HepG2 (cell line): ENCODE measurements at regions not wholly inside any gene's neighbourhood (a gene's known extent, or its start where the extent isn't known, plus 50 kb on each side); places are given as distances from the start of the nearest gene placed in this dataset.

Experiments
- ATAC-seq: fragments of 200-7000 bp; cut with Tn5 transposase; 3 replicates; pipeline ENCODE4 v1.9.1; 2020; ENCODE audit warnings: mild to moderate bottlenecking, moderate library complexity
- BruUV-seq: library from RNA; stranded (reverse); fragments of 400-500 nt; replicated peaks from 2 replicates; lab custom pipeline; 2021; lab: Mats Ljungman, UMichigan
- CTCF ChIA-PET: fragments of 300-600 bp; formaldehyde crosslinking; extraction: SDS; loops from one replicate; lab custom pipeline; 2021; ENCODE audit warnings: low total read pairs, inconsistent platforms, low intra/inter-chr PET ratio; lab: Yijun Ruan, JAX
- POLR2A ChIA-PET: fragments of 350-600 bp; sonication (Branson Sonifier 250); formaldehyde crosslinking; loops from one replicate; lab custom pipeline; 2020; ENCODE audit warnings: antibody characterized with exemption, inconsistent platforms; lab: Yijun Ruan, JAX
- DNase-seq: peaks from one replicate; pipeline ENCODE4 v3.0.0-alpha.2; 2015; ENCODE audit warnings: low spot score
- FAIRE-seq: peaks from 3 replicates; lab custom pipeline; 2011; peaks lifted over from hg19 to GRCh38; lab: Jason Lieb, UNC
- H2AFZ ChIP-seq: one replicate; pipeline ENCODE4 v1.6.1; 2011; ENCODE audit warnings: low read length, inconsistent platforms
- H3K27ac ChIP-seq: fragments of 300-600 bp; 3 replicates; pipeline ENCODE4 v1.8.0; 2011; ENCODE audit warnings: mixed run types, mild to moderate bottlenecking, mixed read lengths, low read length, inconsistent platforms; ENCODE audit not compliant: insufficient read depth; ENCODE audit errors: extremely low read length
- H3K27me3 ChIP-seq, 2 experiments: fragments of 200-600 bp in 1 of 2; 2 replicates in 1 of 2; 3 replicates in 1 of 2; pipeline versions ENCODE4 v1.6.0 to v1.8.0; 2011; ENCODE audit warnings: low read length in 2 of 2, mild to moderate bottlenecking in 2 of 2, moderate library complexity in 2 of 2, inconsistent platforms in 1 of 2; ENCODE audit not compliant: insufficient read depth in 2 of 2, control insufficient read depth in 1 of 2
- H3K36me3 ChIP-seq, 2 experiments: fragments of 200-600 bp in 1 of 2; replicated peaks in 1 of 2; 2 replicates in 1 of 2; 3 replicates in 1 of 2; pipeline versions ENCODE4 v1.5.1 to v1.8.0; 2011; ENCODE audit warnings: low read length in 2 of 2, inconsistent platforms in 1 of 2; ENCODE audit not compliant: insufficient read depth in 2 of 2, control insufficient read depth in 1 of 2
- H3K4me1 ChIP-seq: 2 replicates; pipeline ENCODE4 v1.5.1; 2012; ENCODE audit warnings: low read length, inconsistent platforms; ENCODE audit not compliant: insufficient read depth
- H3K4me2 ChIP-seq: 2 replicates; pipeline ENCODE4 v1.6.0; 2011; ENCODE audit warnings: low read depth, low read length, inconsistent platforms
- H3K4me3 ChIP-seq, 3 experiments: fragments of 200-600 bp in 1 of 3; sonication (generic), shearing (Covaris generic) in 1 of 3; replicated peaks in 1 of 3; 2 replicates each; pipeline ENCODE4 v1.5.1; 2011 to 2016; ENCODE audit warnings: low read length in 3 of 3, inconsistent platforms in 2 of 3, low read depth in 2 of 3, mild to moderate bottlenecking in 2 of 3, control low read depth in 1 of 3, mixed read lengths in 1 of 3; ENCODE audit not compliant: insufficient read depth in 1 of 3
- H3K79me2 ChIP-seq: one replicate; pipeline ENCODE4 v1.6.1; 2011; ENCODE audit warnings: low read length, inconsistent platforms; ENCODE audit not compliant: insufficient read depth
- H3K9ac ChIP-seq: 2 replicates; pipeline ENCODE4 v1.6.0; 2011; ENCODE audit warnings: mild to moderate bottlenecking, low read depth, low read length, inconsistent platforms; ENCODE audit not compliant: insufficient read depth
- H3K9me3 ChIP-seq: 2 replicates; pipeline ENCODE4 v1.5.1; 2012; ENCODE audit warnings: mild to moderate bottlenecking, low read length
- H4K20me1 ChIP-seq: 2 replicates; pipeline ENCODE4 v1.6.0; 2011; ENCODE audit warnings: inconsistent platforms, mild to moderate bottlenecking, low read length, moderate library complexity; ENCODE audit not compliant: insufficient read depth
- CENPX ChIP-seq: sonication (generic); formaldehyde crosslinking; IDR thresholded peaks from 2 replicates; pipeline ENCODE4 v1.9.0; 2021; ENCODE audit warnings: mild to moderate bottlenecking, missing genetic modification reagents, moderate library complexity
- MBD4 ChIP-seq: IDR thresholded peaks from 2 replicates; pipeline ENCODE4 v1.6.1; 2012; ENCODE audit warnings: low read length, inconsistent platforms, borderline replicate concordance
- PITX1 ChIP-seq: sonication (generic); formaldehyde crosslinking; IDR thresholded peaks from 2 replicates; pipeline ENCODE4 v1.5.1; 2020; ENCODE audit warnings: mild to moderate bottlenecking, missing genetic modification reagents
- SIN3B ChIP-seq: fragments of 150-350 bp; IDR thresholded peaks from 2 replicates; pipeline ENCODE4 v1.6.1; 2014; ENCODE audit warnings: low read length
- ZBED4 ChIP-seq: sonication (generic); formaldehyde crosslinking; IDR thresholded peaks from 2 replicates; pipeline ENCODE4 v1.4.0; 2020; ENCODE audit warnings: missing genetic modification reagents, borderline replicate concordance
- ZBTB33 ChIP-seq: sonication (generic); formaldehyde crosslinking; IDR thresholded peaks from 2 replicates; pipeline ENCODE4 v1.4.0; 2020; ENCODE audit warnings: missing genetic modification reagents
- ZEB1 ChIP-seq: IDR thresholded peaks from 2 replicates; pipeline ENCODE4 v1.6.1; 2012; ENCODE audit warnings: mild to moderate bottlenecking, low read depth, inconsistent platforms; ENCODE audit not compliant: insufficient replicate concordance
- ZNF24 ChIP-seq: fragments of 450-650 bp; IDR thresholded peaks from 2 replicates; pipeline ENCODE4 v1.6.1; 2017; ENCODE audit warnings: antibody characterized with exemption, mild to moderate bottlenecking
- ZNF432 ChIP-seq: sonication (generic); formaldehyde crosslinking; IDR thresholded peaks from 2 replicates; pipeline ENCODE4 v1.5.0; 2020; ENCODE audit warnings: missing genetic modification reagents, mild to moderate bottlenecking, borderline replicate concordance
- WGBS: methylation state at CpG from one replicate; pipeline ENCODE4 v1.1.6; 2017; ENCODE audit warnings: low lambda C conversion rate; 5-methylcytosine and 5-hydroxymethylcytosine counted together
- in situ Hi-C: cut with HindIII; loops from 2 replicates; pipeline ENCODE4 v1.10.0; 2017; ENCODE audit warnings: low pct_unique_long_range_greater_than_20kb; ENCODE audit not compliant: extremely low pct_ligation_motif_present
- intact Hi-C: fragments of 100-400 bp; cut with micrococcal nuclease; formaldehyde crosslinking; loops from one replicate; pipeline ENCODE4 v1.10.0; 2022; ENCODE audit not compliant: unreplicated experiment
- TF ChIP-seq, protein P1 (sequence below): sonication (generic); formaldehyde crosslinking; IDR thresholded peaks from 2 replicates; pipeline ENCODE4 v1.8.0; 2022; ENCODE audit warnings: missing genetic modification reagents, mild to moderate bottlenecking, borderline replicate concordance

DNA sequence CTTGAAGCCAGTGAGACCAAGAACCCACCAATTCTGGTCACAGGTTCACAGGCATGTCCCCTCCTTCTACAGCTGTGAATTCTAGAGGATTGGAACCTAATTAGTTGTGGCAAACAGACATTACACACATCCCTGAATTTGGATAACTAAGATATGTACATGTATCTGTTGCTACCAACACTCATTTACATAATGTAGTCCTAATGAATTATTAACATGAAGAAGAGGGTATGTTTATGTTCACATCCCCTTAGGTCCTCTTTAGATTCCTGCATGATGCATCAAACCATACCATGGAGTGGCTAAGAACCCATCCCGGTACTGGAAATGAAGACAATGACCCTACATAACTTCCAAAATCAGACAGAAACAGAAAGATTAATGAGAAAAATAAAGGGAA is 326.9 kb upstream of the RBMY1B start:
- Histone ChIP-seq H3K4me1 (no peaks in the 10 kb centered on the region), H3K9ac (no peak overlapping the region), H3K36me3 (no peaks in the 10 kb centered on the region), H4K20me1 (no peaks in the 10 kb centered on the region), H3K79me2 (no peaks in the 10 kb centered on the region), H3K4me3 (no peak overlapping the region), H3K4me2 (no peak overlapping the region), H2AFZ (no peak overlapping the region)
- POLR2A ChIA-PET = no interaction called here
- FAIRE-seq = no peak
- in situ Hi-C loops = loop anchor here (25.0 kb wide), 1 partner anchor 103 kb away; no protein-coding TSS in a partner anchor
- CTCF ChIA-PET = no interaction called here
- 75% methylated on average over 1 of the region's 1 CpG for WGBS
- TF ChIP-seq SIN3B = no peak
- TF ChIP-seq MBD4 = no peak
- TF ChIP-seq CENPX (CRISPR knock-in tag) = no peak
- TF ChIP-seq ZEB1 = no peak
- TF ChIP-seq ZBTB33 (CRISPR knock-in tag) = no peak
- TF ChIP-seq PITX1 (CRISPR knock-in tag) = no peak
- TF ChIP-seq, protein P1, sequence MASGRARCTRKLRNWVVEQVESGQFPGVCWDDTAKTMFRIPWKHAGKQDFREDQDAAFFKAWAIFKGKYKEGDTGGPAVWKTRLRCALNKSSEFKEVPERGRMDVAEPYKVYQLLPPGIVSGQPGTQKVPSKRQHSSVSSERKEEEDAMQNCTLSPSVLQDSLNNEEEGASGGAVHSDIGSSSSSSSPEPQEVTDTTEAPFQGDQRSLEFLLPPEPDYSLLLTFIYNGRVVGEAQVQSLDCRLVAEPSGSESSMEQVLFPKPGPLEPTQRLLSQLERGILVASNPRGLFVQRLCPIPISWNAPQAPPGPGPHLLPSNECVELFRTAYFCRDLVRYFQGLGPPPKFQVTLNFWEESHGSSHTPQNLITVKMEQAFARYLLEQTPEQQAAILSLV (CRISPR knock-in tag) = no peak
- TF ChIP-seq ZNF432 (CRISPR knock-in tag) = no peak
- TF ChIP-seq ZNF24 = no peak
- no peak for TF ChIP-seq ZBED4 (CRISPR knock-in tag)
- TF ChIP-seq, all 625 proteins: peak for 0
- ATAC-seq (no peak), DNase-seq (no peak)
- BruUV-seq = no TSS peak
- intact Hi-C loops = no loop called here
- H3K27ac ChIP-seq = no peak overlapping the region
- no peaks in the 10 kb centered on the region for H3K27me3 ChIP-seq
- peaks cover 32% of the 10 kb centered on the region for H3K9me3 ChIP-seq
